ENCODE measurements at regions not wholly inside any gene's neighbourhood (a gene's known extent, or its start where the extent isn't known, plus 50 kb on each side); places are given as distances from the start of the nearest gene placed in this dataset.

- no TSS peak for BruUV-seq (replicated peaks)
- no peaks in the 10 kb centered on the region for H3K79me2 ChIP-seq (ENCODE audit: control insufficient read depth, insufficient read depth, low read length)
- FAIRE-seq (no peak), DNase-seq (ENCODE audit: extremely low read depth in 1 of 4, low spot score in 3 of 4) (no peak), ATAC-seq (no peak)
- ChIA-PET CTCF (ENCODE audit: low intra/inter-chr PET ratio) (no interaction called here), POLR2A (interaction anchor here (0.6 to 1.4 kb wide), 3 partner anchors 13 to 500 kb away, joined by 3 to 4 read pairs (median 4); no protein-coding TSS in a partner anchor)
- H3K9me3 ChIP-seq (replicated peaks; ENCODE audit: control insufficient read depth, insufficient read depth, low read depth, low read length): no peaks in the 10 kb centered on the region
- H3K4me2 ChIP-seq (ENCODE audit: insufficient read depth, low read length): no peak overlapping the region
- no peaks in the 10 kb centered on the region for H4K20me1 ChIP-seq (replicated peaks; ENCODE audit: control insufficient read depth, insufficient read depth, low read length)
- no peak overlapping the region for H2AFZ ChIP-seq (ENCODE audit: low read depth, low read length)
- WGBS (ENCODE audit: insufficient coverage, low coverage, missing lambda C conversion rate): 3% methylated on average over 7 of the region's 7 CpGs
- peaks cover 52 to 62% of the 10 kb centered on the region in 2 experiments for H3K27me3 ChIP-seq (ENCODE audit: control insufficient read depth in 2 of 2, insufficient read depth in 2 of 2, low read length in 2 of 2)
- H3K27ac ChIP-seq (ENCODE audit: extremely low read depth, low read depth, low read length): no peak overlapping the region
- H3K4me1 ChIP-seq (replicated peaks in 1 of 2; ENCODE audit: control insufficient read depth in 2 of 2, insufficient read depth in 2 of 2, low read length in 2 of 2): peaks cover 0 to 25% of the 10 kb centered on the region in 2 experiments; a peak in 1 of 5 replicates
- H3K36me3 ChIP-seq (ENCODE audit: control insufficient read depth, insufficient read depth, low read length): no peaks in the 10 kb centered on the region
- no peak overlapping the region for H3K4me3 ChIP-seq
- no peaks in the 10 kb centered on the region for H3K9me1 ChIP-seq (ENCODE audit: control insufficient read depth, insufficient read depth, low read length)
- in situ Hi-C loops (cut with MboI): no loop called here
- H3K9ac ChIP-seq (ENCODE audit: insufficient read depth in 1 of 2, low read depth in 2 of 2, low read length in 2 of 2): no peak overlapping the region
- intact Hi-C loops (cut with micrococcal nuclease): no loop called here
- no peak for TF ChIP-seq CHD2 (IDR thresholded peaks at IDR 0.05; ENCODE audit: low read depth, low read length)
- TF ChIP-seq ZKSCAN3 (CRISPR knock-in tag; IDR thresholded peaks at IDR 0.05): no peak
- TF ChIP-seq FOXA3 (CRISPR knock-in tag; conservative IDR thresholded peaks at IDR 0.05 in 1 of 2, IDR thresholded peaks at IDR 0.05 in 1 of 2): no peak
- TF ChIP-seq MCM3 (IDR thresholded peaks at IDR 0.05): no peak
- TF ChIP-seq SFPQ (IDR thresholded peaks at IDR 0.05; ENCODE audit: low read depth, low read length): no peak
- TF ChIP-seq CREB1 (IDR thresholded peaks at IDR 0.05): no peak
- TF ChIP-seq CREB1 (CRISPR knock-in tag; IDR thresholded peaks at IDR 0.05): no peak
- TF ChIP-seq ZNF134 (CRISPR knock-in tag; conservative IDR thresholded peaks at IDR 0.05): no peak
- TF ChIP-seq SLC30A9 (CRISPR knock-in tag; IDR thresholded peaks at IDR 0.05): no peak
- no peak for TF ChIP-seq ZBTB43 (CRISPR knock-in tag; IDR thresholded peaks at IDR 0.05)
- no peak for TF ChIP-seq CTCF (IDR thresholded peaks at IDR 0.05 in 2 of 3, conservative IDR thresholded peaks at IDR 0.05 in 1 of 3; ENCODE audit: insufficient read depth in 2 of 3, low read depth in 1 of 3, low read length in 3 of 3)
- no peak for TF ChIP-seq MYC (IDR thresholded peaks at IDR 0.05; ENCODE audit: low read depth, low read length)
- no peak for TF ChIP-seq MYC (CRISPR knock-in tag; IDR thresholded peaks at IDR 0.05; ENCODE audit: borderline replicate concordance, low read depth)
- no peak for TF ChIP-seq NR2C2 (CRISPR knock-in tag; IDR thresholded peaks at IDR 0.05)
- TF ChIP-seq NR2C2 (tag; IDR thresholded peaks at IDR 0.05): no peak
- no peak for TF ChIP-seq ZNF449 (CRISPR knock-in tag; IDR thresholded peaks at IDR 0.05)
- no peak for TF ChIP-seq SRSF7 (optimal IDR thresholded peaks at IDR 0.05; ENCODE audit: low read depth, low read length)
- TF ChIP-seq HNRNPH1 (optimal IDR thresholded peaks at IDR 0.05; ENCODE audit: low read depth, low read length): no peak
These were observed 71.7 kb upstream of the TBCA start for GRCh38 chr5:77847814-77848290.
